ENCODE measurements at regions not wholly inside any gene's neighbourhood (a gene's known extent, or its start where the extent isn't known, plus 50 kb on each side); places are given as distances from the start of the nearest gene placed in this dataset.

- TF ChIP-seq CTCF (IDR thresholded peaks at IDR 0.05; ENCODE audit: poor library complexity, severe bottlenecking) (no peak), POLR2AphosphoS5 (IDR thresholded peaks at IDR 0.05) (no peak), RAD21 (conservative IDR thresholded peaks at IDR 0.05) (no peak), EP300 (conservative IDR thresholded peaks at IDR 0.05; ENCODE audit: poor library complexity, severe bottlenecking) (no peak), MXI1 (conservative IDR thresholded peaks at IDR 0.05; ENCODE audit: poor library complexity, severe bottlenecking) (no peak), REST (IDR thresholded peaks at IDR 0.05; ENCODE audit: borderline replicate concordance) (no peak), EZH2 (IDR thresholded peaks at IDR 0.05; ENCODE audit: borderline replicate concordance, insufficient read depth, low read length, poor library complexity, severe bottlenecking) (no peak), TAF1 (IDR thresholded peaks at IDR 0.05; ENCODE audit: low read depth) (no peak)
These were observed 349.0 kb downstream of the ZWINT start for GRCh38 chr10:56012101-56012500.

Measured in neural cell (in vitro differentiated cells).